ENCODE measurements at regions not wholly inside any gene's neighbourhood (a gene's known extent, or its start where the extent isn't known, plus 50 kb on each side); places are given as distances from the start of the nearest gene placed in this dataset.

DNA sequence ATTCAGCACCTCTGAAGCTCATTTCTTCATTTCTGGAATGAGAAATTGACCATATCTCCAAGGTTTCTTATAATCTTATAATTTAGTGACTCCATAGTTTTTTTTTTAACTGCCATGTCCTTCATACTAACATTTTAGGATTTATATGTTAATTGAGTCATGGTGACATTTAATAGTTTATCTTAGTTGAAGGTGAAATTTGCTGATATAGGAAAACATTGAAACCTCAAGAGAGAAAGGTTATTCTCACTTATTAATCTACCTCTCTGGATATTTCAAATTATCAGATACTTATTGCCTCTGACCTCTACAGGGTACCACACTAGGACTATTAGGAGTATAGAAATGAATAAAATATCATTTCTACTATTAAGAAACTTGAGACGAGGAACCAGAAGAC lies 499.0 kb downstream of the NUP35 start:
- ChIA-PET POLR2A (no interaction called here), CTCF (no interaction called here)
- Histone ChIP-seq H3K27me3 (ENCODE audit: control insufficient read depth in 1 of 2, insufficient read depth in 2 of 2, low read length in 2 of 2) (no peaks in the 10 kb centered on the region), H3K27ac (ENCODE audit: low read depth in 1 of 2, low read length in 2 of 2) (no peak overlapping the region), H3K4me3 (ENCODE audit: low read length) (no peak overlapping the region), H3K36me3 (ENCODE audit: insufficient read depth, low read length) (no peaks in the 10 kb centered on the region), H3K9me3 (ENCODE audit: control insufficient read depth in 1 of 2, insufficient read depth in 1 of 2, low read length in 2 of 2) (no peaks in the 10 kb centered on the region), H3K4me1 (ENCODE audit: insufficient read depth, low read length) (no peaks in the 10 kb centered on the region)
- DNase-seq, result no peak
- ATAC-seq (ENCODE audit: poor library complexity), result no peak
- no peaks in the 10 kb centered on the region for H3K27me3 Mint-ChIP-seq
- intact Hi-C loops (cut with DNase I, micrococcal nuclease), result no loop called here
- no peaks in the 10 kb centered on the region for H3K4me1 Mint-ChIP-seq (ENCODE audit: low read depth)
- H3K27ac Mint-ChIP-seq, result no peak overlapping the region
- H3K36me3 Mint-ChIP-seq (ENCODE audit: low read depth), result no peaks in the 10 kb centered on the region
- no peak overlapping the region for H3K4me3 Mint-ChIP-seq
- H3K9me3 Mint-ChIP-seq, result peaks cover 7% of the 10 kb centered on the region
- TF ChIP-seq CTCF (IDR thresholded peaks at IDR 0.05), result no peak

- ChIA-PET CTCF (no interaction called here), POLR2A (no interaction called here)
- H3K27ac ChIP-seq (ENCODE audit: low read depth in 1 of 2, low read length in 2 of 2), result no peak overlapping the region
- DNase-seq (no peak), ATAC-seq (ENCODE audit: poor library complexity) (no peak)
- no peaks in the 10 kb centered on the region for H3K27me3 ChIP-seq (ENCODE audit: control insufficient read depth in 1 of 2, insufficient read depth in 2 of 2, low read length in 2 of 2)
- no peaks in the 10 kb centered on the region for H3K36me3 ChIP-seq (ENCODE audit: insufficient read depth, low read length)
- H3K36me3 Mint-ChIP-seq (ENCODE audit: low read depth), result no peaks in the 10 kb centered on the region
- intact Hi-C loops (cut with DNase I, micrococcal nuclease), result no loop called here
- no peaks in the 10 kb centered on the region for H3K27me3 Mint-ChIP-seq
- H3K4me1 Mint-ChIP-seq (ENCODE audit: low read depth), result no peaks in the 10 kb centered on the region
- no peaks in the 10 kb centered on the region for H3K4me1 ChIP-seq (ENCODE audit: insufficient read depth, low read length)
- no peak for TF ChIP-seq CTCF (IDR thresholded peaks at IDR 0.05)
- no peak overlapping the region for H3K4me3 ChIP-seq (ENCODE audit: low read length)
- no peak overlapping the region for H3K27ac Mint-ChIP-seq
- H3K4me3 Mint-ChIP-seq, result no peak overlapping the region
- H3K9me3 ChIP-seq (ENCODE audit: control insufficient read depth in 1 of 2, insufficient read depth in 1 of 2, low read length in 2 of 2), result no peaks in the 10 kb centered on the region
- peaks cover 6% of the 10 kb centered on the region for H3K9me3 Mint-ChIP-seq
Measured at GRCh38 chr2:183630964-183631363, 506.7 kb downstream of the NUP35 start.

GRCh38 chr2:183656121-183656520 lies 531.9 kb downstream of the NUP35 start:
- Mint-ChIP-seq H3K27ac (no peak overlapping the region), H3K4me3 (no peak overlapping the region), H3K36me3 (ENCODE audit: low read depth) (no peaks in the 10 kb centered on the region), H3K9me3 (peaks cover 2% of the 10 kb centered on the region), H3K27me3 (no peaks in the 10 kb centered on the region), H3K4me1 (ENCODE audit: low read depth) (no peaks in the 10 kb centered on the region)
- TF ChIP-seq CTCF (IDR thresholded peaks at IDR 0.05), result no peak
- Histone ChIP-seq H3K4me1 (ENCODE audit: insufficient read depth, low read length) (no peaks in the 10 kb centered on the region), H3K27me3 (ENCODE audit: control insufficient read depth in 1 of 2, insufficient read depth in 2 of 2, low read length in 2 of 2) (no peaks in the 10 kb centered on the region), H3K4me3 (ENCODE audit: low read length) (no peak overlapping the region), H3K27ac (ENCODE audit: low read depth in 1 of 2, low read length in 2 of 2) (no peak overlapping the region), H3K36me3 (ENCODE audit: insufficient read depth, low read length) (no peaks in the 10 kb centered on the region), H3K9me3 (ENCODE audit: control insufficient read depth in 1 of 2, insufficient read depth in 1 of 2, low read length in 2 of 2) (no peaks in the 10 kb centered on the region)
- intact Hi-C loops (cut with DNase I, micrococcal nuclease), result no loop called here
- ChIA-PET POLR2A (no interaction called here), CTCF (no interaction called here)
- no peak for ATAC-seq (ENCODE audit: poor library complexity)
- DNase-seq, result no peak
